IMR-90 (cell line): ENCODE measurements at regions not wholly inside any gene's neighbourhood (a gene's known extent, or its start where the extent isn't known, plus 50 kb on each side); places are given as distances from the start of the nearest gene placed in this dataset.
A peak's percentile ranks its signal among the peaks of the same experiment; 100 is the strongest.

Experiments used
- ATAC-seq: fragments of 200-7000 bp; cut with Tn5 transposase; 2 replicates; pipeline ENCODE4 v1.9.1; 2020; ENCODE audit warnings: low read depth, mild to moderate bottlenecking, moderate library complexity
- BruUV-seq: library from RNA; stranded (reverse); fragments of 400-500 nt; replicated peaks from 2 replicates; lab custom pipeline; 2021; lab: Mats Ljungman, UMichigan
- CTCF ChIA-PET: fragments of 300-600 bp; formaldehyde crosslinking; extraction: SDS; loops from one replicate; lab custom pipeline; 2021; ENCODE audit warnings: antibody characterized with exemption; lab: Yijun Ruan, JAX
- POLR2A ChIA-PET: fragments of 300-600 bp; sonication (Branson Sonifier 250); formaldehyde crosslinking; loops from one replicate; lab custom pipeline; 2022; ENCODE audit warnings: antibody characterized with exemption; ENCODE audit not compliant: unreplicated experiment; lab: Charles Lee
- DNase-seq: peaks from one replicate; pipeline ENCODE4 v3.0.0; 2013
- H2AFZ ChIP-seq: replicated peaks from 2 replicates; pipeline ENCODE3; 2013; ENCODE audit warnings: low read length, mild to moderate bottlenecking; ENCODE audit not compliant: poor library complexity
- H2AK5ac ChIP-seq: 2 replicates; pipeline ENCODE4 v1.6.1; 2013; ENCODE audit warnings: low read depth, low read length, inconsistent platforms
- H2AK9ac ChIP-seq: replicated peaks from 2 replicates; pipeline ENCODE3; 2013; ENCODE audit warnings: mild to moderate bottlenecking, low read depth, low read length, moderate library complexity; ENCODE audit not compliant: poor library complexity
- H2BK120ac ChIP-seq: 2 replicates; pipeline ENCODE4 v1.6.1; 2013; ENCODE audit warnings: low read depth, low read length, inconsistent platforms
- H2BK15ac ChIP-seq: 3 replicates; pipeline ENCODE4 v1.6.1; 2013; ENCODE audit warnings: low read depth, low read length, inconsistent platforms
- H2BK20ac ChIP-seq: 2 replicates; pipeline ENCODE4 v1.6.1; 2013; ENCODE audit warnings: low read depth, mild to moderate bottlenecking, inconsistent platforms, low read length, moderate library complexity
- H2BK5ac ChIP-seq: 2 replicates; pipeline ENCODE4 v1.6.1; 2013; ENCODE audit warnings: mild to moderate bottlenecking, low read depth, low read length, inconsistent platforms; ENCODE audit not compliant: poor library complexity, severe bottlenecking
- H3K14ac ChIP-seq: replicated peaks from 2 replicates; pipeline ENCODE4 v1.6.1; 2013; ENCODE audit warnings: low read depth, low read length, inconsistent platforms
- H3K18ac ChIP-seq: 2 replicates; pipeline ENCODE4 v1.6.1; 2013; ENCODE audit warnings: low read depth, low read length, control low read depth
- H3K23ac ChIP-seq: 2 replicates; pipeline ENCODE4 v1.6.1; 2013; ENCODE audit warnings: low read depth, low read length, inconsistent platforms
- H3K27ac ChIP-seq: 2 replicates; pipeline ENCODE4 v1.5.1; 2013; ENCODE audit warnings: mild to moderate bottlenecking, control low read depth, low read length; ENCODE audit not compliant: insufficient read depth
- H3K27me3 ChIP-seq: 2 replicates; pipeline ENCODE4 v1.6.1; 2013; ENCODE audit warnings: low read length; ENCODE audit not compliant: control insufficient read depth, insufficient read depth
- H3K36me3 ChIP-seq: 2 replicates; pipeline ENCODE4 v1.6.1; 2013; ENCODE audit warnings: low read length, mixed read lengths; ENCODE audit not compliant: control insufficient read depth, insufficient read depth
- H3K4ac ChIP-seq: 2 replicates; pipeline ENCODE4 v1.6.1; 2013; ENCODE audit warnings: low read depth, low read length, inconsistent platforms
- H3K4me1 ChIP-seq: 2 replicates; pipeline ENCODE4 v1.6.1; 2013; ENCODE audit warnings: low read length, mixed read lengths; ENCODE audit not compliant: control insufficient read depth, insufficient read depth
- H3K4me2 ChIP-seq: 2 replicates; pipeline ENCODE4 v1.6.1; 2013; ENCODE audit warnings: low read depth, mild to moderate bottlenecking, control low read depth, low read length, moderate library complexity
- H3K4me3 ChIP-seq: 2 replicates; pipeline ENCODE4 v1.5.1; 2013; ENCODE audit warnings: low read depth, mild to moderate bottlenecking, control low read depth, low read length, moderate library complexity; ENCODE audit not compliant: insufficient read depth
- H3K56ac ChIP-seq: 2 replicates; pipeline ENCODE4 v1.6.1; 2013; ENCODE audit warnings: low read length, inconsistent platforms; ENCODE audit not compliant: insufficient read depth; ENCODE audit errors: extremely low read depth
- H3K79me1 ChIP-seq, 2 experiments: 2 replicates each; pipeline ENCODE4 v1.6.1; 2013; ENCODE audit warnings: low read length in 2 of 2, inconsistent platforms in 1 of 2, low read depth in 1 of 2
- H3K9ac ChIP-seq: 2 replicates; pipeline ENCODE4 v1.6.1; 2013; ENCODE audit warnings: low read depth, low read length, control low read depth
- H3K9me1 ChIP-seq: 2 replicates; pipeline ENCODE4 v1.6.1; 2013; ENCODE audit warnings: low read length, inconsistent platforms; ENCODE audit not compliant: insufficient read depth
- H3K9me3 ChIP-seq: 2 replicates; pipeline ENCODE4 v1.6.1; 2013; ENCODE audit warnings: low read length; ENCODE audit not compliant: control insufficient read depth, insufficient read depth
- H4K20me1 ChIP-seq: 2 replicates; pipeline ENCODE4 v1.6.1; 2013; ENCODE audit warnings: low read length, inconsistent platforms; ENCODE audit not compliant: insufficient read depth
- H4K5ac ChIP-seq: 2 replicates; pipeline ENCODE4 v1.6.1; 2013; ENCODE audit warnings: mild to moderate bottlenecking, low read depth, low read length, control low read depth
- H4K8ac ChIP-seq, 2 experiments: 2 replicates each; pipeline ENCODE4 v1.6.1; 2013; ENCODE audit warnings: low read depth in 2 of 2, low read length in 2 of 2, control low read depth in 1 of 2, inconsistent platforms in 1 of 2
- H4K91ac ChIP-seq: 2 replicates; pipeline ENCODE4 v1.6.1; 2013; ENCODE audit warnings: low read depth, low read length, inconsistent platforms; ENCODE audit not compliant: insufficient read depth
- CTCF ChIP-seq: conservative IDR thresholded peaks from 2 replicates; pipeline ENCODE4 v1.5.1; 2012; ENCODE audit warnings: mild to moderate bottlenecking, low read depth, low read length, improper control_type of control experiment
- ELK1 ChIP-seq: fragments of 150-350 bp; IDR thresholded peaks from 2 replicates; pipeline ENCODE4 v1.6.1; 2016; ENCODE audit warnings: low read depth, mild to moderate bottlenecking, low read length, moderate library complexity, borderline replicate concordance
- SMC3 ChIP-seq: fragments of 150-350 bp; IDR thresholded peaks from 2 replicates; pipeline ENCODE4 v1.6.1; 2016; ENCODE audit warnings: low read depth, mild to moderate bottlenecking, antibody characterized with exemption, low read length, moderate library complexity
- WGBS, 2 experiments: methylation state at CpG; one replicate each; pipeline versions ENCODE4 v1.1.5 to v1.1.7; 2013; ENCODE audit warnings: missing lambda C conversion rate in 2 of 2; ENCODE audit not compliant: insufficient read length in 1 of 2; ENCODE audit errors: extremely low coverage in 2 of 2; 5-methylcytosine and 5-hydroxymethylcytosine counted together
- dilution Hi-C: fragments of 300-500 bp; cut with HindIII; formaldehyde crosslinking; loops from one replicate; pipeline ENCODE4 v1.14.3; 2018; ENCODE audit warnings: low sequenced_read_pairs; ENCODE audit not compliant: unreplicated experiment
- in situ Hi-C: fragments of 300-500 bp; cut with MboI; formaldehyde crosslinking; loops from 3 replicates; pipeline ENCODE4 v1.14.3; 2019; ENCODE audit warnings: low sequenced_read_pairs, inconsistent platforms, mixed read lengths
- intact Hi-C: fragments of 100-400 bp; cut with micrococcal nuclease; formaldehyde crosslinking; loops from 2 replicates; pipeline ENCODE4 v1.10.0; 2022

GRCh38 chr12:111304642-111305071 is 64.2 kb downstream of the PHETA1 start:
- no peak for DNase-seq
- Histone ChIP-seq H3K18ac (no peak overlapping the region), H4K8ac (no peak overlapping the region), H2AFZ (no peak overlapping the region), H2BK120ac (no peak overlapping the region), H3K56ac (no peak overlapping the region), H4K5ac (no peak overlapping the region), H4K91ac (no peak overlapping the region), H2AK9ac (no peak overlapping the region), H3K4ac (no peak overlapping the region), H4K20me1 (no peaks in the 10 kb centered on the region), H3K4me1 (no peaks in the 10 kb centered on the region), H3K9ac (no peak overlapping the region), H3K27me3 (peaks cover 1% of the 10 kb centered on the region; the same call in 1 of the 2 replicates), H3K9me3 (peaks cover 27% of the 10 kb centered on the region), H3K4me3 (no peak overlapping the region), H2BK5ac (no peak overlapping the region), H3K79me1 (no peaks in the 10 kb centered on the region), H3K36me3 (no peaks in the 10 kb centered on the region), H3K9me1 (no peaks in the 10 kb centered on the region), H3K27ac (no peak overlapping the region), H2BK20ac (no peak overlapping the region), H3K4me2 (no peak overlapping the region), H3K23ac (no peak overlapping the region), H2AK5ac (no peak overlapping the region), H2BK15ac (no peak overlapping the region), H3K14ac (no peak overlapping the region)
- TF ChIP-seq CTCF = peak; percentile 44
- TF ChIP-seq ELK1 = no peak
- TF ChIP-seq SMC3 = 0 out of 2 replicates have a peak, but pooled peaks have one; percentile 5
- CTCF ChIA-PET = no interaction called here
- no peak for ATAC-seq
- intact Hi-C loops = no loop called here
- WGBS, 2 experiments = 39% methylated on average over 3 of the region's 3 CpGs; no CpG with 5 or more reads in 1 of the 2 experiments
- dilution Hi-C loops = no loop called here
- no TSS peak for BruUV-seq
- in situ Hi-C loops = no loop called here
- POLR2A ChIA-PET = no interaction called here
